Ishikawa (cell line): ENCODE measurements at regions not wholly inside any gene's neighbourhood (a gene's known extent, or its start where the extent isn't known, plus 50 kb on each side); places are given as distances from the start of the nearest gene placed in this dataset.

Experiments used
- CEBPB ChIP-seq: IDR thresholded peaks from 2 replicates; pipeline ENCODE4 v1.6.1; 2012
- CREB1 ChIP-seq: IDR thresholded peaks from 2 replicates; pipeline ENCODE4 v1.6.1; 2012; ENCODE audit warnings: low read depth
- EGR1 ChIP-seq: IDR thresholded peaks from 2 replicates; pipeline ENCODE4 v1.6.1; 2012
- FOXM1 ChIP-seq: IDR thresholded peaks from 2 replicates; pipeline ENCODE4 v1.6.1; 2012; ENCODE audit warnings: low read depth, borderline replicate concordance
- MAX ChIP-seq: IDR thresholded peaks from 2 replicates; pipeline ENCODE4 v1.6.1; 2012
- RAD21 ChIP-seq: IDR thresholded peaks from 2 replicates; pipeline ENCODE4 v1.6.1; 2012; ENCODE audit warnings: low read depth
- REST ChIP-seq: IDR thresholded peaks from 2 replicates; pipeline ENCODE4 v1.6.1; 2012; ENCODE audit warnings: low read depth, mild to moderate bottlenecking
- TAF1 ChIP-seq: IDR thresholded peaks from 2 replicates; pipeline ENCODE4 v1.6.1; 2012; ENCODE audit warnings: low read depth, mild to moderate bottlenecking
- TCF12 ChIP-seq: IDR thresholded peaks from 2 replicates; pipeline ENCODE4 v1.6.1; 2012; ENCODE audit warnings: low read depth
- TEAD4 ChIP-seq: IDR thresholded peaks from 2 replicates; pipeline ENCODE4 v1.6.1; 2012
- USF1 ChIP-seq: IDR thresholded peaks from 2 replicates; pipeline ENCODE4 v1.6.1; 2012
- ZBTB7A ChIP-seq: IDR thresholded peaks from 2 replicates; pipeline ENCODE4 v1.6.1; 2012; ENCODE audit warnings: low read depth

GRCh38 chr11:127590314-127590713 lies 589.7 kb upstream of the KIRREL3 start:
- TF ChIP-seq TCF12 (no peak), FOXM1 (no peak), CEBPB (no peak), USF1 (no peak), REST (no peak)

GRCh38 chr11:127588431-127588830 lies 587.9 kb upstream of the KIRREL3 start:
- TF ChIP-seq RAD21, result no peak
- TF ChIP-seq CEBPB, result no peak
- TF ChIP-seq TAF1, result no peak
- no peak for TF ChIP-seq USF1
- TF ChIP-seq EGR1, result no peak

- no peak for TF ChIP-seq REST
- no peak for TF ChIP-seq CREB1
- no peak for TF ChIP-seq TEAD4
- TF ChIP-seq EGR1, result no peak
- no peak for TF ChIP-seq FOXM1
- no peak for TF ChIP-seq TAF1
Measured at GRCh38 chr11:127587511-127587910, 586.9 kb upstream of the KIRREL3 start.

GRCh38 chr11:127576210-127576609 lies 575.6 kb upstream of the KIRREL3 start:
- TF ChIP-seq USF1 (no peak), REST (no peak), RAD21 (no peak), TCF12 (no peak), FOXM1 (no peak), EGR1 (no peak)

GRCh38 chr11:127574478-127574877 lies 573.9 kb upstream of the KIRREL3 start:
- no peak for TF ChIP-seq MAX
- TF ChIP-seq FOXM1, result no peak
- no peak for TF ChIP-seq RAD21
- TF ChIP-seq CREB1, result no peak

- no peak for TF ChIP-seq TCF12
- TF ChIP-seq RAD21, result no peak
- no peak for TF ChIP-seq CREB1
- no peak for TF ChIP-seq ZBTB7A
Measured at GRCh38 chr11:127568891-127569290, 568.3 kb upstream of the KIRREL3 start.
